HL-60/S4 treated with retinoic acid at 250 ng/mL for 4 days and 3 days (cell line): ENCODE measurements at regions not wholly inside any gene's neighbourhood (a gene's known extent, or its start where the extent isn't known, plus 50 kb on each side); places are given as distances from the start of the nearest gene placed in this dataset.
"Not testable (repeated sequence)": the region's sequence is repeated elsewhere in the genome, so short reads cannot be mapped to it uniquely, and the experiment has no call there.

ENCODE experiments used
- in situ Hi-C: fragments of 300-500 bp; cut with MboI; formaldehyde crosslinking; loops from 2 replicates; pipeline ENCODE4 v1.7.0; 2022; ENCODE audit warnings: low sequenced_read_pairs

GRCh38 chrX:13389501-13389900 is 69.6 kb upstream of the ATXN3L start:
- in situ Hi-C loops, result no loop called here

GRCh38 chrX:13387666-13388494 is 68.0 kb upstream of the ATXN3L start:
- in situ Hi-C loops, result no loop called here

DNA sequence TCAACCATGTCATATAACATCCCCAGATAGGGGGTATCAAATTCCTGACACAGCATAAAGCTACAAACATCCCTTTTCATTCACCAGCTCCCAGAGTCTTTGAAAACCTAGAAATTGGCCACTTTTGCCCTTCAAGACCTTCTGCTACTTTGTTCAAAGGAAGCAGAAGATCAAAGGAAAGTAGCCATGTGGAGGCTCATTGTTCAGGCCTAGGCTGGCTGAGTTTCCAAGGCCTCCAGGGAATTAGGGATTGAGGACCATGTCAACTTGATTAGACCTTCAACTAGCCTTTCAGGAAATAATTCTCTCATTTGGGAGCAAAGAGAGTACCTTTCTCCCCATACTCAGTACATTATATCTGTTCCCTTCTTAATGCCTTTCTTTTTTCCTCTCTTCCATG is 66.8 kb upstream of the ATXN3L start:
- in situ Hi-C loops, result no loop called here

GRCh38 chrX:13386092-13386491 is 66.2 kb upstream of the ATXN3L start:
- in situ Hi-C loops, result no loop called here

- in situ Hi-C loops, result no loop called here
Observed at GRCh38 chrX:13383907-13384306, 64.1 kb upstream of the ATXN3L start.

GRCh38 chrX:13381514-13381913 is 61.7 kb upstream of the ATXN3L start:
- in situ Hi-C loops, result no loop called here

- in situ Hi-C loops, result no loop called here
Observed at GRCh38 chrX:13380211-13380610, 60.4 kb upstream of the ATXN3L start.

DNA sequence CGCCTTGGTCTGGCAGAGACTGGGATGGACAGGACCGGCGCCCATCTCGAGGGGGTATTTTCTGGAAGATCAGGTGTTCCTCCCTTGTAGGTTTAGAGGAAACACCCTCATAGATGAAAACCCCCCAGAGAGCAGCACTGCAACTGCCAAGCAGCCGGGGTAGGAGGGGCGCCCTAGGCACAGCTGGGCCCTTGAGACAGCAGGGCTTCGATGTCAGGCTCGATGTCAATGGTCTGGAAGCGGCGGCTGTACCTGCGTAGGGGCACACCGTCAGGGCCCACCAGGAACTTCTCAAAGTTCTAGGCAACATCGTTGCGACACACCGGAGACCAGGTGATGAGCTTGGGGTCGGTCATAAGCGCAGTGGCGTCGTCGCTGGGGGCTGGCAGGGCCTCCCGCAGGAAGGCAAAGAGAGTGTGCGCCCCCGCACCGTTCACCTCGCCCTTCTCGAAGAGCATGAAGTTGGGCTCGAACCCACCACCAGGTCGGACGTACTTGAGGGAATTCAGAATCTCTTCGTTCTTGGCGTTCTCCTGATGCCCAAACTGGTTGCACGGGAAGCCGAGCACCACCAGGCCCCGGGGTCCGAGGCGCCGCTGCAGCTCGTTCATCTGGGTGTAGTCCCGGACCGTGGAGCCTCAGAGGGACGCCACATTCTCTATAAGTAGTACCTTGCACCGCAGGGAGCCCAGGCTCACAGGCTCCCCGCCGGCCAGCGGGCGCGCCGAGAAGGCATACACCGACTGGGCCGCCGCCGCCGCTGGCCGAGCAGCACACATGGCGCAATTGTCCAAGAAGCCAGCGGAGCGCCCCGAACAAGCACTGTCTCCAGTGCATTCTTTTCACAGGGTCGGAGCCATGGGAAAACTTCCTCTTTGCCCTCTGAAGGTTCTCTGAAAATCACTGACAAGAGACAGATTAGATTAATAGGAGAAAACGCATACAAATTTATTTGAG is 59.0 kb upstream of the ATXN3L start:
- in situ Hi-C loops, result not testable (repeated sequence)

- in situ Hi-C loops, result no loop called here
Observed at GRCh38 chrX:13377550-13377934, 57.7 kb upstream of the ATXN3L start.

DNA sequence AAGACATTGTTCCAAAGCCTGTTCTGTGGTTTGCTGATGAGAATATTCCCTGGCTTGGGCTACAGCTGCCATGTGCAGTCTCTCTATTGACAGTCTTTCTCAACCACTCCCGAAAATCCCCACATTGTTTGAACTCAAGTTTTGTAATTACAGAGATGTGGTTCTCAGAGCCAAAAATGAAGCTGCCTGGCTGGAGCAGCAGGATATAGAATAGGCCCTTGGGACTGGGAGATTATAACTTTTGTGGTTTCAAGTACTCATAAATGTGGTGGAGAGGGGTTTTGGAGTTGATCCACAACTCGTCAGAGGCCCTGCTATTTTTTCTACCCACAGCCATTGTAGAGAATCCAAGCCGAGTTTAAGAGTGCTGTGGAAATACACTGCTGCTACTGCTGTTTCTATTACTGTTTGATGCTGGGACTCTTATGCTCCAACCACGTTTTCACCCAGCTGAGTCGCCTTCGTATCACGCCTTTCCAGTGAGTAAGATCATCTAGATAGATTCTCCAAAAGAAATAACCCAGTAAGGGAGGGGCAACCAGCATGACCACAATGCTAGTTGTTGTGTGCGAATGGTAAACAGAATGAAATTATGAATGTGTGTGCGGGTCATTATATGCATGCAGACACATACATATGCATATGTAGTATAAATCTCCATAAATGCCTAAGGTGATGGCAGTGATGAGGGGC is 57.1 kb upstream of the ATXN3L start:
- in situ Hi-C loops, result no loop called here

- in situ Hi-C loops, result not testable (repeated sequence)
Observed at GRCh38 chrX:13375596-13375995, 55.7 kb upstream of the ATXN3L start.

- in situ Hi-C loops, result no loop called here
Observed at GRCh38 chrX:13374364-13374763, 54.5 kb upstream of the ATXN3L start.

- in situ Hi-C loops, result no loop called here
Observed at GRCh38 chrX:13373431-13374187, 53.8 kb upstream of the ATXN3L start.

DNA sequence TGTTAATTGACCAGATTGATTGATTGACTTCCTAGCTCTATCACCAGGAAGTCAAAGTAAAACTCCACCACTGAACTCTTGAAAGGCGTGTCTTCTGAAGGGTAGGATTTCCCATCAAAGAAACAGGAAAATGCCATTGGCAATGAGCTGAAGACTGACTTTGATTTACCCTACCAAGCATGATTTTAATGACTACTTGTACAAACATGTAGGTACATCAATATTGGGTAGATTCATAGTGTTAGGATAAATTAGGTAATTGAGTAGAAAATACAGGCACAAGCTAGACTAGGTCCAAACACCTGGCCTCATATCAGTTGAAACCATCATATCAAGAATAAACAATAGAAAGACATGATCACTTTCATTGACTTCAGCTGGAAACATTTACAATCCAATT is 53.2 kb upstream of the ATXN3L start:
- in situ Hi-C loops, result no loop called here

DNA sequence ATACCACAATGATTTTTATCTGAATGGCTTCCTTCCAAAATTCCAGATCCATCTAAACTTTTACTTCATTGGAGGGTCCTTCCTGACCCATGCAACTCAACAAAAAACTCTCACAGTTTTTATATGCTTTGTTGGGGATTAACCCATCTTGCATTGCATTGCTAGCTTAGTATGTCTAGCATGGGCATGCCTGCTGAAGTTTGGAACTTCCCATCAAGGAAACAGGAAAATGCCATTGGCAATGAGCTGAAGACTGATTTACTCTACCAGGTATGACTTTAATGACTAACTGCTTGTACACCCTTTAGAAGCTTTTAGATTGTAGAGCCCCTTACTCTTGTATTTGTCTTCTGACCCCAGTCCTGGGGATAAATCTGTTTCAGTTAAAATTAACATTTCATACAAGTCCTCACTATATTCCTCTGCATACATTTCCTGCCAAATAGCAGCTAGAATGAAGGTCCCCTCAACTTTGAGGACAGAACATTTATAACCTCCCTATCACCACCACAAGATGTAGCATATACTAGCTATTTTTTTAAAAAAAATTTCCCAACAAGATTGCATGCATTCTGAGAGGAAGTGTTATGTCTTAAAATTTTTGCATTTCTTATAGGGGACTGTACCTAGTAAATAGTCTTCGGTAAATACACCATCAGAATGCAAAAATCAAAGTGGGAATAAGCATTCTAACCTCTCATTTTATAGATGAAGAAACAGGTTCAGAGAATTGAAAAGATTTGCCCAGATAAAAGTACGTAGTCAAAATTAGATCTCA is 52.5 kb upstream of the ATXN3L start:
- in situ Hi-C loops, result no loop called here

- in situ Hi-C loops, result no loop called here
Observed at GRCh38 chrX:13371186-13371585, 51.3 kb upstream of the ATXN3L start.

DNA sequence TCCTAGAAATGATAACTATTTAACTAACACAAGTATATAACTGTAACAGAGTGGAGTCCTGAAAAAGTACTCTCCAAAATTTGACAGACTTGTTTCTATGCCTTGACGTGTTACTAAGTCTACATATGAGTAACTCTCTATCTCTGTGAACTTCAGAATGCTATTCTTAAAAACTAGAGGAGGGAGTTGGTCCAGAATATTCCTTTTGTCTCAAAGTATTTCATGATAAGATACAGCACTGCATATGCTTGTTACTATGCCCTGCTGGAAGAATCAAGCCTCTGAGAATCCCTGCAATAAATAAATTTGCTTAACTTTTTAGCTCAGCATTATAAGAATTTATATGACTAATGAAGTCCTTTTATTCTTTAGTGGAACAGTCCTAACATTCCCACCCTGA is 50.9 kb upstream of the ATXN3L start:
- in situ Hi-C loops, result no loop called here
